DND-41 (cell line): ENCODE measurements at regions not wholly inside any gene's neighbourhood (a gene's known extent, or its start where the extent isn't known, plus 50 kb on each side); places are given as distances from the start of the nearest gene placed in this dataset.

Experiments used
- ATAC-seq: fragments of 200-7000 bp; cut with Tn5 transposase; 3 replicates; pipeline ENCODE4 v1.9.1; 2021; ENCODE audit warnings: low read depth; ENCODE audit not compliant: insufficient read depth
- DNase-seq: peaks from one replicate; pipeline ENCODE4 v3.0.0-alpha.2; 2020
- H2AFZ ChIP-seq: 2 replicates; pipeline ENCODE4 v1.6.0; 2012; ENCODE audit warnings: low read depth, low read length
- H3K27ac ChIP-seq: 2 replicates; pipeline ENCODE4 v1.5.1; 2012; ENCODE audit warnings: low read length, inconsistent platforms
- H3K27me3 ChIP-seq: fragments of 200-600 bp; sonication (generic); 2 replicates; pipeline ENCODE4 v1.6.0; 2012; ENCODE audit warnings: low read length, mild to moderate bottlenecking, inconsistent platforms; ENCODE audit not compliant: insufficient read depth, poor library complexity
- H3K36me3 ChIP-seq: 2 replicates; pipeline ENCODE4 v1.5.1; 2012; ENCODE audit warnings: low read length, inconsistent platforms; ENCODE audit not compliant: insufficient read depth
- H3K4me1 ChIP-seq: 2 replicates; pipeline ENCODE4 v1.5.1; 2012; ENCODE audit warnings: mild to moderate bottlenecking, low read length; ENCODE audit not compliant: insufficient read depth
- H3K4me2 ChIP-seq: 2 replicates; pipeline ENCODE4 v1.6.0; 2012; ENCODE audit warnings: mild to moderate bottlenecking, moderate library complexity, low read length, inconsistent platforms; ENCODE audit not compliant: insufficient read depth
- H3K4me3 ChIP-seq, 2 experiments: fragments of 200-600 bp in 1 of 2; shearing (Covaris generic) in 1 of 2; 2 replicates each; pipeline ENCODE4 v1.5.1; 2012 to 2016; ENCODE audit warnings: inconsistent platforms in 2 of 2, low read length in 2 of 2, mild to moderate bottlenecking in 2 of 2, low read depth in 1 of 2, moderate library complexity in 1 of 2
- H3K79me2 ChIP-seq: 2 replicates; pipeline ENCODE4 v1.6.0; 2012; ENCODE audit warnings: low read length, inconsistent platforms; ENCODE audit not compliant: insufficient read depth
- H3K9ac ChIP-seq: 2 replicates; pipeline ENCODE4 v1.6.0; 2012; ENCODE audit warnings: low read depth, mild to moderate bottlenecking, inconsistent platforms, low read length, moderate library complexity
- H3K9me3 ChIP-seq: 2 replicates; pipeline ENCODE4 v1.5.1; 2012; ENCODE audit warnings: low read length, moderate library complexity, mild to moderate bottlenecking, inconsistent platforms; ENCODE audit not compliant: insufficient read depth, severe bottlenecking
- H4K20me1 ChIP-seq: 2 replicates; pipeline ENCODE4 v1.6.0; 2012; ENCODE audit warnings: low read length; ENCODE audit not compliant: insufficient read depth
- CTCF ChIP-seq: IDR thresholded peaks from 2 replicates; pipeline ENCODE4 v1.5.1; 2012; ENCODE audit warnings: borderline replicate concordance, low read length, moderate library complexity, mild to moderate bottlenecking; ENCODE audit not compliant: poor library complexity, severe bottlenecking; ENCODE audit errors: extremely low read depth
- EZH2 ChIP-seq: IDR thresholded peaks from 3 replicates; pipeline ENCODE4 v1.6.1; 2012; ENCODE audit warnings: borderline replicate concordance, low read depth, mild to moderate bottlenecking, moderate library complexity, low read length, inconsistent platforms; ENCODE audit not compliant: severe bottlenecking

GRCh38 chr5:130243641-130244040 is 339.4 kb downstream of the CHSY3 start:
- H3K79me2 ChIP-seq = no peaks in the 10 kb centered on the region
- H3K27ac ChIP-seq = no peak overlapping the region
- TF ChIP-seq CTCF (no peak), EZH2 (no peak)
- H3K27me3 ChIP-seq = no peaks in the 10 kb centered on the region
- no peaks in the 10 kb centered on the region for H4K20me1 ChIP-seq
- no peaks in the 10 kb centered on the region for H3K36me3 ChIP-seq
- no peak for ATAC-seq
- H3K4me2 ChIP-seq = no peak overlapping the region
- no peaks in the 10 kb centered on the region for H3K4me1 ChIP-seq
- DNase-seq = no peak
- no peak overlapping the region for H3K4me3 ChIP-seq
- H3K9me3 ChIP-seq = no peaks in the 10 kb centered on the region
- no peak overlapping the region for H2AFZ ChIP-seq
- no peak overlapping the region for H3K9ac ChIP-seq

GRCh38 chr5:130237721-130238120 is 333.5 kb downstream of the CHSY3 start:
- H3K9me3 ChIP-seq = no peaks in the 10 kb centered on the region

More at GRCh38 chr5:130237721-130238120, 333.5 kb downstream of the CHSY3 start:
- H3K27me3 ChIP-seq = no peaks in the 10 kb centered on the region
- no peak overlapping the region for H3K27ac ChIP-seq
- TF ChIP-seq CTCF (no peak), EZH2 (no peak)
- no peak overlapping the region for H3K9ac ChIP-seq
- ATAC-seq = no peak
- H4K20me1 ChIP-seq = no peaks in the 10 kb centered on the region
- no peak for DNase-seq
- no peaks in the 10 kb centered on the region for H3K79me2 ChIP-seq
- H3K36me3 ChIP-seq = no peaks in the 10 kb centered on the region
- no peaks in the 10 kb centered on the region for H3K4me1 ChIP-seq
- no peak overlapping the region for H3K4me3 ChIP-seq
- H2AFZ ChIP-seq = no peak overlapping the region
- no peak overlapping the region for H3K4me2 ChIP-seq
